ENCODE measurements at regions not wholly inside any gene's neighbourhood (a gene's known extent, or its start where the extent isn't known, plus 50 kb on each side); places are given as distances from the start of the nearest gene placed in this dataset.

- DNase-seq = peak; percentile 20
These were observed 51.7 kb upstream of the CHRDL1 start for GRCh38 chrX:110847334-110847733.

- no peak for DNase-seq
These were observed 50.5 kb upstream of the CHRDL1 start for GRCh38 chrX:110846071-110846470.

Measured in SHP77 treated with DMSO at 0.1 percent for 48 hours (cell line).